ENCODE measurements at regions not wholly inside any gene's neighbourhood (a gene's known extent, or its start where the extent isn't known, plus 50 kb on each side); places are given as distances from the start of the nearest gene placed in this dataset.

- H3K9ac ChIP-seq (ENCODE audit: low read depth, low read length) = no peak overlapping the region
- no peaks in the 10 kb centered on the region for H3K4me1 ChIP-seq (ENCODE audit: control insufficient read depth, insufficient read depth, low read length)
- H3K4me3 ChIP-seq (ENCODE audit: low read depth, low read length) = no peak overlapping the region
- H3K36me3 ChIP-seq (ENCODE audit: control insufficient read depth, insufficient read depth, low read length) = no peaks in the 10 kb centered on the region
- H3K27me3 ChIP-seq (ENCODE audit: control insufficient read depth, insufficient read depth, low read length) = no peaks in the 10 kb centered on the region
- no peaks in the 10 kb centered on the region for H3K9me3 ChIP-seq (ENCODE audit: control insufficient read depth, insufficient read depth, low read length)
- no peak overlapping the region for H3K27ac ChIP-seq (ENCODE audit: low read depth, low read length)
Observed at GRCh38 chr16:26344976-26345375, 653.2 kb downstream of the HS3ST4 start.

GRCh38 chr16:26345966-26346365 is 654.2 kb downstream of the HS3ST4 start:
- H3K9me3 ChIP-seq (ENCODE audit: control insufficient read depth, insufficient read depth, low read length) = no peaks in the 10 kb centered on the region
- H3K36me3 ChIP-seq (ENCODE audit: control insufficient read depth, insufficient read depth, low read length) = no peaks in the 10 kb centered on the region
- H3K4me1 ChIP-seq (ENCODE audit: control insufficient read depth, insufficient read depth, low read length) = no peaks in the 10 kb centered on the region
- H3K27me3 ChIP-seq (ENCODE audit: control insufficient read depth, insufficient read depth, low read length) = no peaks in the 10 kb centered on the region
- H3K9ac ChIP-seq (ENCODE audit: low read depth, low read length) = no peak overlapping the region
- no peak overlapping the region for H3K27ac ChIP-seq (ENCODE audit: low read depth, low read length)
- H3K4me3 ChIP-seq (ENCODE audit: low read depth, low read length) = no peak overlapping the region

GRCh38 chr16:26348095-26348494 is 656.3 kb downstream of the HS3ST4 start:
- Histone ChIP-seq H3K4me1 (ENCODE audit: control insufficient read depth, insufficient read depth, low read length) (no peaks in the 10 kb centered on the region), H3K27me3 (ENCODE audit: control insufficient read depth, insufficient read depth, low read length) (no peaks in the 10 kb centered on the region), H3K9me3 (ENCODE audit: control insufficient read depth, insufficient read depth, low read length) (no peaks in the 10 kb centered on the region), H3K36me3 (ENCODE audit: control insufficient read depth, insufficient read depth, low read length) (no peaks in the 10 kb centered on the region), H3K9ac (ENCODE audit: low read depth, low read length) (no peak overlapping the region), H3K27ac (ENCODE audit: low read depth, low read length) (no peak overlapping the region), H3K4me3 (ENCODE audit: low read depth, low read length) (no peak overlapping the region)

- Histone ChIP-seq H3K4me3 (ENCODE audit: low read depth, low read length) (no peak overlapping the region), H3K36me3 (ENCODE audit: control insufficient read depth, insufficient read depth, low read length) (no peaks in the 10 kb centered on the region), H3K9me3 (ENCODE audit: control insufficient read depth, insufficient read depth, low read length) (no peaks in the 10 kb centered on the region), H3K27ac (ENCODE audit: low read depth, low read length) (no peak overlapping the region), H3K27me3 (ENCODE audit: control insufficient read depth, insufficient read depth, low read length) (no peaks in the 10 kb centered on the region), H3K4me1 (ENCODE audit: control insufficient read depth, insufficient read depth, low read length) (no peaks in the 10 kb centered on the region), H3K9ac (ENCODE audit: low read depth, low read length) (no peak overlapping the region)
Observed at GRCh38 chr16:26360867-26361266, 669.1 kb downstream of the HS3ST4 start.

GRCh38 chr16:26363581-26363980 is 671.8 kb downstream of the HS3ST4 start:
- Histone ChIP-seq H3K4me3 (ENCODE audit: low read depth, low read length) (no peak overlapping the region), H3K36me3 (ENCODE audit: control insufficient read depth, insufficient read depth, low read length) (no peaks in the 10 kb centered on the region), H3K4me1 (ENCODE audit: control insufficient read depth, insufficient read depth, low read length) (no peaks in the 10 kb centered on the region), H3K27ac (ENCODE audit: low read depth, low read length) (no peak overlapping the region), H3K27me3 (ENCODE audit: control insufficient read depth, insufficient read depth, low read length) (no peaks in the 10 kb centered on the region), H3K9me3 (ENCODE audit: control insufficient read depth, insufficient read depth, low read length) (no peaks in the 10 kb centered on the region), H3K9ac (ENCODE audit: low read depth, low read length) (no peak overlapping the region)

GRCh38 chr16:26365161-26365940 is 673.6 kb downstream of the HS3ST4 start:
- Histone ChIP-seq H3K27me3 (ENCODE audit: control insufficient read depth, insufficient read depth, low read length) (no peaks in the 10 kb centered on the region), H3K4me1 (ENCODE audit: control insufficient read depth, insufficient read depth, low read length) (no peaks in the 10 kb centered on the region), H3K9me3 (ENCODE audit: control insufficient read depth, insufficient read depth, low read length) (no peaks in the 10 kb centered on the region), H3K4me3 (ENCODE audit: low read depth, low read length) (no peak overlapping the region), H3K36me3 (ENCODE audit: control insufficient read depth, insufficient read depth, low read length) (no peaks in the 10 kb centered on the region), H3K27ac (ENCODE audit: low read depth, low read length) (no peak overlapping the region), H3K9ac (ENCODE audit: low read depth, low read length) (no peak overlapping the region)

- no peak overlapping the region for H3K9ac ChIP-seq (ENCODE audit: low read depth, low read length)
- no peak overlapping the region for H3K4me3 ChIP-seq (ENCODE audit: low read depth, low read length)
- H3K27ac ChIP-seq (ENCODE audit: low read depth, low read length) = no peak overlapping the region
- H3K9me3 ChIP-seq (ENCODE audit: control insufficient read depth, insufficient read depth, low read length) = no peaks in the 10 kb centered on the region
- H3K27me3 ChIP-seq (ENCODE audit: control insufficient read depth, insufficient read depth, low read length) = no peaks in the 10 kb centered on the region
- H3K36me3 ChIP-seq (ENCODE audit: control insufficient read depth, insufficient read depth, low read length) = no peaks in the 10 kb centered on the region
- H3K4me1 ChIP-seq (ENCODE audit: control insufficient read depth, insufficient read depth, low read length) = no peaks in the 10 kb centered on the region
Observed at GRCh38 chr16:26371349-26371869, 679.6 kb downstream of the HS3ST4 start.

GRCh38 chr16:26374279-26374925 is 682.6 kb downstream of the HS3ST4 start:
- H3K4me1 ChIP-seq (ENCODE audit: control insufficient read depth, insufficient read depth, low read length) = no peaks in the 10 kb centered on the region
- no peaks in the 10 kb centered on the region for H3K27me3 ChIP-seq (ENCODE audit: control insufficient read depth, insufficient read depth, low read length)
- no peak overlapping the region for H3K4me3 ChIP-seq (ENCODE audit: low read depth, low read length)
- no peak overlapping the region for H3K27ac ChIP-seq (ENCODE audit: low read depth, low read length)
- no peaks in the 10 kb centered on the region for H3K9me3 ChIP-seq (ENCODE audit: control insufficient read depth, insufficient read depth, low read length)
- H3K9ac ChIP-seq (ENCODE audit: low read depth, low read length) = no peak overlapping the region
- H3K36me3 ChIP-seq (ENCODE audit: control insufficient read depth, insufficient read depth, low read length) = no peaks in the 10 kb centered on the region

- no peak overlapping the region for H3K27ac ChIP-seq (ENCODE audit: low read depth, low read length)
- H3K27me3 ChIP-seq (ENCODE audit: control insufficient read depth, insufficient read depth, low read length) = no peaks in the 10 kb centered on the region
- no peak overlapping the region for H3K4me3 ChIP-seq (ENCODE audit: low read depth, low read length)
- H3K4me1 ChIP-seq (ENCODE audit: control insufficient read depth, insufficient read depth, low read length) = no peaks in the 10 kb centered on the region; the same call in 1 of the 2 replicates
- no peak overlapping the region for H3K9ac ChIP-seq (ENCODE audit: low read depth, low read length)
- H3K36me3 ChIP-seq (ENCODE audit: control insufficient read depth, insufficient read depth, low read length) = no peaks in the 10 kb centered on the region
- no peaks in the 10 kb centered on the region for H3K9me3 ChIP-seq (ENCODE audit: control insufficient read depth, insufficient read depth, low read length)
Observed at GRCh38 chr16:26382586-26382985, 684.1 kb upstream of the C16orf82 start.

- Histone ChIP-seq H3K9me3 (ENCODE audit: control insufficient read depth, insufficient read depth, low read length) (no peaks in the 10 kb centered on the region), H3K4me3 (ENCODE audit: low read depth, low read length) (no peak overlapping the region), H3K36me3 (ENCODE audit: control insufficient read depth, insufficient read depth, low read length) (no peaks in the 10 kb centered on the region), H3K4me1 (ENCODE audit: control insufficient read depth, insufficient read depth, low read length) (no peaks in the 10 kb centered on the region; the same call in 1 of the 2 replicates), H3K27me3 (ENCODE audit: control insufficient read depth, insufficient read depth, low read length) (no peaks in the 10 kb centered on the region), H3K27ac (ENCODE audit: low read depth, low read length) (no peak overlapping the region), H3K9ac (ENCODE audit: low read depth, low read length) (no peak overlapping the region)
Observed at GRCh38 chr16:26386096-26386495, 680.6 kb upstream of the C16orf82 start.

GRCh38 chr16:26391833-26392232 is 674.9 kb upstream of the C16orf82 start:
- H3K36me3 ChIP-seq (ENCODE audit: control insufficient read depth, insufficient read depth, low read length) = no peaks in the 10 kb centered on the region
- H3K27ac ChIP-seq (ENCODE audit: low read depth, low read length) = no peak overlapping the region
- no peak overlapping the region for H3K4me3 ChIP-seq (ENCODE audit: low read depth, low read length)
- no peak overlapping the region for H3K9ac ChIP-seq (ENCODE audit: low read depth, low read length)
- no peaks in the 10 kb centered on the region for H3K9me3 ChIP-seq (ENCODE audit: control insufficient read depth, insufficient read depth, low read length)
- no peaks in the 10 kb centered on the region for H3K27me3 ChIP-seq (ENCODE audit: control insufficient read depth, insufficient read depth, low read length)
- H3K4me1 ChIP-seq (ENCODE audit: control insufficient read depth, insufficient read depth, low read length) = no peaks in the 10 kb centered on the region

Measured in HUES48 (cell line).